Fibroblast of pulmonary artery (primary cell): ENCODE measurements at regions not wholly inside any gene's neighbourhood (a gene's known extent, or its start where the extent isn't known, plus 50 kb on each side); places are given as distances from the start of the nearest gene placed in this dataset.
"Not testable (repeated sequence)": the region's sequence is repeated elsewhere in the genome, so short reads cannot be mapped to it uniquely, and the experiment has no call there.

Experiments
- DNase-seq: peaks from one replicate; pipeline ENCODE4 v3.0.0-alpha.2; 2010; ENCODE audit warnings: low read depth
- H3K4me3 ChIP-seq: replicated peaks from 2 replicates; pipeline ENCODE4 v1.5.1; 2011; ENCODE audit warnings: low read depth, mild to moderate bottlenecking, control low read depth, low read length, moderate library complexity
- TF ChIP-seq, protein P1 (sequence below): IDR thresholded peaks from 2 replicates; pipeline ENCODE4 v1.5.1; 2011; ENCODE audit warnings: mild to moderate bottlenecking, control low read depth, low read length, inconsistent platforms; ENCODE audit errors: missing control alignments

- no peak overlapping the region for H3K4me3 ChIP-seq
- no peak for DNase-seq
- TF ChIP-seq, protein P1, sequence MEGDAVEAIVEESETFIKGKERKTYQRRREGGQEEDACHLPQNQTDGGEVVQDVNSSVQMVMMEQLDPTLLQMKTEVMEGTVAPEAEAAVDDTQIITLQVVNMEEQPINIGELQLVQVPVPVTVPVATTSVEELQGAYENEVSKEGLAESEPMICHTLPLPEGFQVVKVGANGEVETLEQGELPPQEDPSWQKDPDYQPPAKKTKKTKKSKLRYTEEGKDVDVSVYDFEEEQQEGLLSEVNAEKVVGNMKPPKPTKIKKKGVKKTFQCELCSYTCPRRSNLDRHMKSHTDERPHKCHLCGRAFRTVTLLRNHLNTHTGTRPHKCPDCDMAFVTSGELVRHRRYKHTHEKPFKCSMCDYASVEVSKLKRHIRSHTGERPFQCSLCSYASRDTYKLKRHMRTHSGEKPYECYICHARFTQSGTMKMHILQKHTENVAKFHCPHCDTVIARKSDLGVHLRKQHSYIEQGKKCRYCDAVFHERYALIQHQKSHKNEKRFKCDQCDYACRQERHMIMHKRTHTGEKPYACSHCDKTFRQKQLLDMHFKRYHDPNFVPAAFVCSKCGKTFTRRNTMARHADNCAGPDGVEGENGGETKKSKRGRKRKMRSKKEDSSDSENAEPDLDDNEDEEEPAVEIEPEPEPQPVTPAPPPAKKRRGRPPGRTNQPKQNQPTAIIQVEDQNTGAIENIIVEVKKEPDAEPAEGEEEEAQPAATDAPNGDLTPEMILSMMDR, result no peak
Measured at GRCh38 chr2:194060269-194060668, 1596.8 kb upstream of the SLC39A10 start.

DNA sequence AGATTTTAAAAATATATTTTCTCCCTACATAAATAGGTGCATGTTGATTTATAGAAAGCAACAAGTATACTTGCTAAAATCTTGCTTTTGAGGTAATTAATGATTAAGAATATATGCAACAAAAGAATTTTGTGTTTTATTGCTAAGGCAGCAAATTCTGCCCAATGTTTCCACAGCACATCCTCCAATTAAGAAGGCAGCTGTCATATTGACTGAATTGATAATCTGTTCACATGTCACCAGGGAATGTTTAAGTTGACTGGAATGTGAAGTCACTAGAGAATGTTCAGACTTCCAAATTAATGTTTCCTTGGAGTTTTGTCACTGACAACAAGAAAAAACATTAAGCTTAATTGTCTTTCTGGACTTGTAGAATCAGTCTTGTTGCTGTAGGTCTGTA lies 1602.7 kb upstream of the SLC39A10 start:
- TF ChIP-seq, protein P1, result no peak
- H3K4me3 ChIP-seq, result no peak overlapping the region
- no peak for DNase-seq

DNA sequence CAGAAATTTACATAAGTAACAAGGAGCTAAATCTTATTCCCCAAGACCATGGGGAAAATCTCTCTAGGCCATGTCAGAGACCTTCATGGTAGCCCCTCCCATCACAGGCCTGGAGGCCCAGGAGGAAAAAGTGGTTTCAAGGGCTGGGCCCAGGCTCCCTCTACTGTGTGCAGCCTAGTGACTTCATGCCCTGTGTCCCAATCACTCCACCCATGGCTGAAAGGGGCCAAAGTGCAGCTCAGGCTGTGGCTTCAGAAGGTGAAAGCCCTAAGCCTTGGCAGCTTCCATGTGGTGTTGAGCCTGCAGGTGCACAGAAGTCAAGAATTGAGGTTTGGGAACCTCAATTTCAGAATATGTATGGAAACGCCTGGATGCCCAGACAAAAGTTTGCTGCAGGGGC lies 1612.7 kb upstream of the SLC39A10 start:
- no peak overlapping the region for H3K4me3 ChIP-seq
- TF ChIP-seq, protein P1, result no peak
- no peak for DNase-seq

GRCh38 chr2:194021130-194021529 lies 1635.9 kb upstream of the SLC39A10 start:
- H3K4me3 ChIP-seq, DNase-seq: not testable (repeated sequence)

DNA sequence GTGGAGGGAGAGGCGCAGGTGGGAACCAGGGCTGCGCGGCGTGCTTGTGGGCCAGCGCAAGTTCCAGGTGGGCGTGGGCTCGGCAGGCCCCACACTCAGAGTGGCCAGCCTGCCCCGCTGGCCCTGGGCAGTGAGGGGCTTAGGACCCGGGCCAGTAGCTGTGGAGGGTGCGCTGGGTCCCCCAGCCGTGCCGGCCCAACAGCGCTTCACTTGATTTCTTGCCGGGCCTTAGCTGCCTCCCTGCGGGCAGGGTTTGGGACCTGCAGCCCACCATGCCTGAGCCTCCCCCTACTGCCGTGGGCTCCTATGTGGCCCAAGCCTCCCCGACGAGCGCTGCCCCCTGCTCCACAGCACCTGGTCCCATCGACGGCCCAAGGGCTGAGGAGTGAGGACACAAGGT lies 1636.9 kb upstream of the SLC39A10 start:
- no peak overlapping the region for H3K4me3 ChIP-seq
- DNase-seq, result no peak
- TF ChIP-seq, protein P1, result no peak

- TF ChIP-seq, protein P1, result no peak
- DNase-seq, result no peak
- no peak overlapping the region for H3K4me3 ChIP-seq
Measured at GRCh38 chr2:194015751-194016150, 1641.3 kb upstream of the SLC39A10 start.

- DNase-seq, result no peak
- H3K4me3 ChIP-seq, result no peak overlapping the region
- TF ChIP-seq, protein P1, result no peak
Measured at GRCh38 chr2:194014639-194015038, 1642.4 kb upstream of the SLC39A10 start.
